Esophagus muscularis mucosa (tissue), 4 donors: ENCODE measurements at regions not wholly inside any gene's neighbourhood (a gene's known extent, or its start where the extent isn't known, plus 50 kb on each side); places are given as distances from the start of the nearest gene placed in this dataset.
A peak's percentile ranks its signal among the peaks of the same experiment; 100 is the strongest.

Source experiments
- DNase-seq: peaks from one replicate; pipeline ENCODE4 v3.0.0-alpha.2; 2017; ENCODE audit errors: extremely low spot score
- H3K27ac ChIP-seq, 4 donors: fragments of 200-600 bp; sonication (generic); replicated peaks in 1 of 4; 1 replicate in 3 of 4; 2 replicates in 1 of 4; pipeline ENCODE4 v1.5.1; 2016 to 2019; ENCODE audit warnings: mild to moderate bottlenecking in 1 of 4
- H3K27me3 ChIP-seq, 4 donors: fragments of 200-600 bp; sonication (generic); one replicate each; pipeline versions ENCODE4 v1.5.1 to v1.6.0; 2016 to 2019
- H3K36me3 ChIP-seq, 4 donors: fragments of 200-600 bp; sonication (generic); one replicate each; pipeline ENCODE4 v1.5.1; 2016 to 2019
- H3K4me1 ChIP-seq, 4 donors: fragments of 200-600 bp; sonication (generic); one replicate each; pipeline ENCODE4 v1.5.1; 2016 to 2019
- H3K4me3 ChIP-seq, 4 donors: fragments of 200-600 bp; sonication (generic); 1 replicate in 2 of 4; 2 replicates in 2 of 4; pipeline ENCODE4 v1.5.1; 2016 to 2019; ENCODE audit warnings: mild to moderate bottlenecking in 4 of 4, moderate library complexity in 1 of 4
- H3K9me3 ChIP-seq, 4 donors: fragments of 200-600 bp; sonication (generic); 1 replicate in 3 of 4; 2 replicates in 1 of 4; pipeline ENCODE4 v1.5.1; 2016 to 2019
- EP300 ChIP-seq: sonication (generic); formaldehyde crosslinking; IDR thresholded peaks from one replicate; pipeline ENCODE4 v1.6.1; 2017; ENCODE audit warnings: antibody characterized with exemption
- POLR2A ChIP-seq: fragments of 450-650 bp; IDR thresholded peaks from one replicate; pipeline ENCODE4 v1.6.1; 2017; ENCODE audit warnings: antibody characterized with exemption, moderate library complexity, mild to moderate bottlenecking, low read depth
- POLR2AphosphoS5 ChIP-seq, 2 donors: sonication (generic); formaldehyde crosslinking; IDR thresholded peaks; one replicate each; pipeline ENCODE4 v1.6.1; 2017; ENCODE audit warnings: antibody characterized with exemption in 2 of 2
- WGBS: methylation state at CpG from one replicate; pipeline ENCODE4 v1.1.5; 2018; 5-methylcytosine and 5-hydroxymethylcytosine counted together
- intact Hi-C: fragments of 100-400 bp; cut with DNase I; formaldehyde crosslinking; loops from one replicate; pipeline ENCODE4 v1.15.1; 2023
- TF ChIP-seq, protein P1 (sequence below), 3 experiments: fragments of 200-600 bp in 2 of 3; fragments of 450-650 bp in 1 of 3; sonication (generic) in 2 of 3; IDR thresholded peaks; one replicate each; pipeline ENCODE4 v1.5.1; 2017 to 2019; ENCODE audit warnings: antibody characterized with exemption in 3 of 3, mild to moderate bottlenecking in 2 of 3, moderate library complexity in 1 of 3

DNA sequence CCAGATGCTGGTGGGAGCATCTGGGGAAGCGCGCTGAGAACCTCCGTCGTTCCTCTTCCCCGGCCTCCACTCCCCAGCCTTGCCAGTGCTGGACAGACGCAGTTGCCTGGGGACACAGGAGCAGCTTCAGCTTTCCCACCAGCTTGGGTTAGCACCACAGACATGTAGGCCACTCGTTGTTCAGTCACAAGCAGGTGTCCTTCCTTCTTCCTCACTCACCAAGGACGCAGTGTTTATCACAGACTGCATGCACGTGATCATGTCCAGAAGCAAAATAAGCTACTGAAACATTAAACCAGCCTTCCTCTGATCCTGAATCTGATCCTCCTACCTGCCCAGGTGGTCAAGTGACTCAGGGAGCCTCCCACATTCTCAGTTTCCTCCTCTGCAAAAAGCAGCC lies 232.9 kb downstream of the SYK start:
- H3K36me3 ChIP-seq: no peaks in the 10 kb centered on the region
- no peak overlapping the region for H3K4me3 ChIP-seq
- DNase-seq: peak; percentile 47
- H3K27me3 ChIP-seq: peaks cover 0 to 9% (median 0%) of the 10 kb centered on the region in 4 donors
- H3K27ac ChIP-seq: no peak overlapping the region
- H3K9me3 ChIP-seq: no peaks in the 10 kb centered on the region
- intact Hi-C loops: loop anchor here (5.0 kb wide), 1 partner anchor 413 kb away; no protein-coding TSS in a partner anchor
- 96% methylated on average over 9 of the region's 9 CpGs for WGBS
- TF ChIP-seq POLR2A (no peak), POLR2AphosphoS5 (IDR thresholded peaks at IDR 0.05) (no peak), EP300 (no peak)
- TF ChIP-seq, protein P1, sequence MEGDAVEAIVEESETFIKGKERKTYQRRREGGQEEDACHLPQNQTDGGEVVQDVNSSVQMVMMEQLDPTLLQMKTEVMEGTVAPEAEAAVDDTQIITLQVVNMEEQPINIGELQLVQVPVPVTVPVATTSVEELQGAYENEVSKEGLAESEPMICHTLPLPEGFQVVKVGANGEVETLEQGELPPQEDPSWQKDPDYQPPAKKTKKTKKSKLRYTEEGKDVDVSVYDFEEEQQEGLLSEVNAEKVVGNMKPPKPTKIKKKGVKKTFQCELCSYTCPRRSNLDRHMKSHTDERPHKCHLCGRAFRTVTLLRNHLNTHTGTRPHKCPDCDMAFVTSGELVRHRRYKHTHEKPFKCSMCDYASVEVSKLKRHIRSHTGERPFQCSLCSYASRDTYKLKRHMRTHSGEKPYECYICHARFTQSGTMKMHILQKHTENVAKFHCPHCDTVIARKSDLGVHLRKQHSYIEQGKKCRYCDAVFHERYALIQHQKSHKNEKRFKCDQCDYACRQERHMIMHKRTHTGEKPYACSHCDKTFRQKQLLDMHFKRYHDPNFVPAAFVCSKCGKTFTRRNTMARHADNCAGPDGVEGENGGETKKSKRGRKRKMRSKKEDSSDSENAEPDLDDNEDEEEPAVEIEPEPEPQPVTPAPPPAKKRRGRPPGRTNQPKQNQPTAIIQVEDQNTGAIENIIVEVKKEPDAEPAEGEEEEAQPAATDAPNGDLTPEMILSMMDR (IDR thresholded peaks at IDR 0.05): no peak
- peaks cover 17 to 25% (median 24%) of the 10 kb centered on the region in 4 donors for H3K4me1 ChIP-seq

DNA sequence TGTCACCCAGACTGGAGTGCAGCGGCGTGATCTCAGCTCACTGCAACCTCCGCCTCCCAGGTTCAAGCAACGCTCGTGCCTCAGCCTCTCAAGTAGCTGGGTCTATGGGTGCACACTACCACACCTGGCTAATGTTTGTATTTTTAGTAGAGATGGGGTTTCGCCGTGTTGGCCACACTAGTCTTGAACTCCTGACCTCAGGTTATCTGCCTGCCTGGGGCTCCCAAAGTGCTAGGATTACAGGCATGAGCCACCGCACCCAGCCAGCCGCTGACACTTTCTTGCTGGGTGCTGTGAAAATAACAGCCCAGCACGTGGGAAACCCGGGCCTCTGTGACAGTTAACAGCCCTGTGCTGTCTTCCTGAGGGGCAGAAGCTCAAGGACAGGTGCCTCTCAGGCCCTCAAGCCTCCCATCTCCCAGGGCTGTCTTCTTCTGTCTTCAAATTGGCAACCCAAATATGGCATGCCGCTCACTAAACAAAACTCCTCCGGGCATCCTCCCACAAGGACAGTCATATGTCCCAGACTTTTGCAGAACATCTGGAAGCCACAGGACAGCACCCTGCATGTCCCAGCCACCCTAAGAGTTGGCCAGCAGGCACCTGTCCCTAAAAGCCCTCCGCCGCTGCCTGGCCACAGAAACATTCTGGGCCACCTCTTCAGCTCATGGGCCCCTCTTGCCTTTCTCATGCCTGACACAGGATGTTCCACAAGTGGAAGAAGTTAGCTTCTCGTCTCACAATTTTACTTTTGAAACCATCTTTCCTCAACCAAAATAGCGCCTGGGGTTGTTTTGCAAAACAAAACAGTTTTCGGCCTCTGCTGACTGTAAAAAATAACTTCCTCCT lies 233.6 kb downstream of the SYK start:
- H3K27ac ChIP-seq: no peak overlapping the region
- H3K36me3 ChIP-seq: no peaks in the 10 kb centered on the region
- H3K4me1 ChIP-seq: peaks cover 17 to 25% (median 24%) of the 10 kb centered on the region in 4 donors
- no peaks in the 10 kb centered on the region for H3K9me3 ChIP-seq
- H3K4me3 ChIP-seq: no peak overlapping the region
- WGBS: 84% methylated on average over 17 of the region's 18 CpGs
- intact Hi-C loops: loop anchor here (5.0 kb wide), 2 partner anchors 392 to 412 kb away; no protein-coding TSS in a partner anchor
- peak; percentile 87 for DNase-seq
- TF ChIP-seq, protein P1 (IDR thresholded peaks at IDR 0.05): no peak
- no peak for TF ChIP-seq POLR2A
- no peak for TF ChIP-seq POLR2AphosphoS5 (IDR thresholded peaks at IDR 0.05)
- H3K27me3 ChIP-seq: peaks cover 0 to 9% (median 0%) of the 10 kb centered on the region in 4 donors

DNA sequence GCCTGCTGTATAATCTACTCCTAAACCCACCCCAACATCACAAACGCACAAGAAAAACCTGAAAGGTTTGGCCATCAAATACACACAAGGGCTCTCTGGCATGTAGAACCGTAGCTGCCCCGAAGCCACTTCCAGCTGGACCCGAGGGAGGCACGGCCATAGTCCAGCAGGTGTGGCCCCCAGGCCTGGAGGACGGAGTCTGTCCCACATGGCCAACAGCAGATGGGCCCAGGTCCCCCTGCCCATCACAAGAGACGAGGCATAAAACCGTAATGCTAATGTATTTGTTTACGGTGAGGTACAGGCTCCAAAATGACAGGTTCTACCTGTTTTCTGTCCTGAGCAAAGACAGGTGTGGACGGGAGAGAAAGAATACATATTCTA lies 234.2 kb downstream of the SYK start:
- TF ChIP-seq, protein P1 (IDR thresholded peaks at IDR 0.05): no peak
- WGBS: 86% methylated on average over 10 of the region's 10 CpGs
- H3K9me3 ChIP-seq: no peaks in the 10 kb centered on the region
- H3K27ac ChIP-seq: no peak overlapping the region
- H3K4me1 ChIP-seq: peaks cover 17 to 25% (median 24%) of the 10 kb centered on the region in 4 donors
- no peak overlapping the region for H3K4me3 ChIP-seq
- peaks cover 0 to 9% (median 0%) of the 10 kb centered on the region in 4 donors for H3K27me3 ChIP-seq
- DNase-seq: no peak
- H3K36me3 ChIP-seq: no peaks in the 10 kb centered on the region
- intact Hi-C loops: loop anchor here (5.0 kb wide), 1 partner anchor 391 kb away; no protein-coding TSS in a partner anchor

DNA sequence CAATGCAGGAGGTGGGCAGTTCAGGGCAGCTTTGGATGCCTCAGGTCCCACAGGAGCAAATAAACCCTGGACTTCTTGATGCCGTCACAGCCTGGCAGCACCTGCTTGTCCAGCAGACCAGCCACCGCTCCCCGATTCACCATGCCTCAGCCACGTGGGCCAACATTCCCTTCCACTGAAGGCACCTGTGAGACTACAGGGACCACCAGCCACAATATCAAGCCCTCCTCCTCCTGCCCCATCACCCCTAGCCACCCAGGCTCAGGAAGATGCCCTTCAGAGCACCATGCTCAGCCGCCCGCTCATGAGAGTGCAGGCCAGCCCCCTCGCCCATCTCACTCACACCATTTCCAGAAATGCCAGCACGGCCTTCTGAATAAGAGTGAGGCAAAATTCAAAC lies 234.7 kb downstream of the SYK start:
- H3K27me3 ChIP-seq: peaks cover 0 to 8% (median 0%) of the 10 kb centered on the region in 4 donors
- intact Hi-C loops: loop anchor here (5.0 kb wide), 1 partner anchor 391 kb away; no protein-coding TSS in a partner anchor
- 91% methylated on average over 7 of the region's 8 CpGs for WGBS
- TF ChIP-seq POLR2A (no peak), EP300 (no peak), POLR2AphosphoS5 (IDR thresholded peaks at IDR 0.05) (no peak)
- TF ChIP-seq, protein P1 (IDR thresholded peaks at IDR 0.05): no peak
- H3K36me3 ChIP-seq: no peaks in the 10 kb centered on the region
- no peaks in the 10 kb centered on the region for H3K9me3 ChIP-seq
- H3K4me1 ChIP-seq: peaks cover 17 to 25% (median 24%) of the 10 kb centered on the region in 4 donors
- DNase-seq: no peak
- no peak overlapping the region for H3K4me3 ChIP-seq
- H3K27ac ChIP-seq: no peak overlapping the region
